NOMO-1 (cell line): ENCODE measurements at regions not wholly inside any gene's neighbourhood (a gene's known extent, or its start where the extent isn't known, plus 50 kb on each side); places are given as distances from the start of the nearest gene placed in this dataset.
"Not testable (repeated sequence)": the region's sequence is repeated elsewhere in the genome, so short reads cannot be mapped to it uniquely, and the experiment has no call there.

Experiments
- DNase-seq, 2 experiments: peaks; one replicate each; lab custom pipeline; 2025; ENCODE audit not compliant: unreplicated experiment in 2 of 2; lab: John Stamatoyannopoulos, UW

GRCh38 chr2:225254363-225254762 lies 145.1 kb upstream of the NYAP2 start:
- no peak for DNase-seq

DNA sequence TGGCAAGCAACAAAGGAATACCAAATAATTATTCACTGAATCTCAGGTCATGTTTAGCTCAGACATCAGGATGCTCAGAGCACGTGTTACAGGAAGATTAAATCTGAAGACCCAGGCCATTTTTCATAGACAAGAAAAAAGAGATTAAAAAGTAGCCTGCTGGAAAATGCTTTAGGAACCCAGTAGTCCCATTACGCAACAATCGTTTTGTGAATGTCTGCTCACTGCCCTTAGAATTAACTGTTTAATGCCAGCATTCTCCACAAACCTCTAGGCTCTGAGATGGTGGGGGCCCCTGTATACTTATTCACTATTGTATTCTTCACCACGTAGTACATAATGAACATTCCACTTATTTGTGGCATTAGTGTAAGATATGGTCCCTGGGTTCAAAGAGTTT lies 154.6 kb upstream of the NYAP2 start:
- DNase-seq = no peak

- no peak for DNase-seq
These were observed 162.7 kb upstream of the NYAP2 start for GRCh38 chr2:225236769-225237323.

GRCh38 chr2:225233234-225233633 lies 166.3 kb upstream of the NYAP2 start:
- no peak for DNase-seq

DNA sequence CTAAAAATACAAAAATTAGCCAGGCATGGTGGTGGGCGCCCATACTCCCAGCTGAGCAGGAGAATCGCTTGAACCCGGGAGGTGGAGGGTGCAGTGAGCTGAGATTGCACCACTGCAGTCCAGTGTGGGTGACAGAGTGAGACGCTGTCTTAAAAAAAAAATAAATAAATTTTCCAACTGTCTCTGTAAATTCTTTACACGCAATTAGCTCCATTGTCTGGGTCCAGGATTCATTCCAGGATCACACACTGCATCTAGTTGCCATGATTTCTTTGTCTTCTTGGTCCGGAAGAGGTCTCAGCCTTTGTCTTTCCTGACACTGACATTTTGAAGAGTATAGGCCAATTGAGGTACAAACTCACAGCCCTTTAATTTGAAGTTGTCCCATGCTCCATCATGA lies 167.6 kb upstream of the NYAP2 start:
- no peak for DNase-seq

DNA sequence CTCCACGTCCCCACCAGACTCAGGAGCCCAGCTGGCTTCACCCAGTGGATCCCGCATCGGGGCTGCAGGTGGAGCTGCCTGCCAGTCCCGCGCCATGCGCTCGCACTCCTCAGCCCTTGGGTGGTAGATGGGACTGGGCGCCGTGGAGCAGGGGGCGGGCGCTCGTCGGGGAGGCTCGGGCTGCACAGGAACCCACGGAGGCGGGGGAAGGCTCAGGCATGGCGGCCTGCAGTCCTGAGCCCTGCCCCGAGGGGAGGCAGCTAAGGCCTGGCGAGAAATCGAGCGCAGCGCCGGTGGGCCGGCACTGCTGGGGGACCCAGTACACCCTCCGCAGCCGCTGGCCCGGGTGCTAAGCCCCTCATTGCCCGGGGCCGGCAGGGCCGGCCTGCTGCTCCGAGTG lies 170.2 kb upstream of the NYAP2 start:
- not testable (repeated sequence) for DNase-seq

DNA sequence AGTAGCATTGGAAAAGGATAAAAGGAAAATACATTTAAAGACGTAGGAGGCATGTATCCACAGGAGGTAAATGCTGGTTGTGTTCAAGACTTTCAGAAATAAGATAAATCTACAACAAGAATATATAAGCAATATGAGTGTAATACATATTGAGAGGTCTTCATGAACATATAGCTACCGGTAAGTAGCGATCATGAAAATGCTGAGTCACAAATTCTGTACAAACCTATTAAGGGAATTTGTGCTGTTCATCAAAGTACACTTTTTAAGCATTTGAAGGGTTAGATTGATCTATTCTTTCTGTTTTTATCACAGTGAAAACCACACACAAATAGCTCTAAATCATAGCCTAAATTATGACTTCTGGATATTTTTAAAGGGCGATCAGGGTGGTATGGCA lies 173.1 kb upstream of the NYAP2 start:
- no peak for DNase-seq

- DNase-seq = no peak
These were observed 176.2 kb upstream of the NYAP2 start for GRCh38 chr2:225223301-225223700.

DNA sequence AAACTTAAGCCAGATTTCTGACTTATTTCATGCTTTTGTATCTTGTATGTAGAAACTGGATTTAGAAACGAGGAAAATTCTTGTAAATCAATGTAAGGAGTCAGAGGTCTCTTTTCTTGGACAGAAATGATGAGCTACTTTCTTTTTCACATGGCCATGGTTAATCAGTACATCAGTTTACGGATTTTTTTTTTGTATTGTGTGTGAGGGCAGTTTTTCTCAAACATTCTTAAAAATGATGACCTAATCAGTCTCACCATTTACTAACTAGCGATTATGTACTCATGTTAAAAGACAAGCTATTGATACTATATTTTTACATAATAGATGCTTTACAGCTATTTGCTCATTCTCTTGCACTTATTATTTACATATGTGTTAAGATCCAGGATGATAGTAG lies 165.2 kb upstream of the DOCK10 start:
- no peak for DNase-seq

GRCh38 chr2:225207043-225207442 lies 164.8 kb upstream of the DOCK10 start:
- DNase-seq = no peak

- DNase-seq = no peak
These were observed 154.3 kb upstream of the DOCK10 start for GRCh38 chr2:225196579-225196978.

- DNase-seq = no peak
These were observed 150.6 kb upstream of the DOCK10 start for GRCh38 chr2:225192869-225193268.

GRCh38 chr2:225190987-225191386 lies 148.7 kb upstream of the DOCK10 start:
- DNase-seq = no peak

DNA sequence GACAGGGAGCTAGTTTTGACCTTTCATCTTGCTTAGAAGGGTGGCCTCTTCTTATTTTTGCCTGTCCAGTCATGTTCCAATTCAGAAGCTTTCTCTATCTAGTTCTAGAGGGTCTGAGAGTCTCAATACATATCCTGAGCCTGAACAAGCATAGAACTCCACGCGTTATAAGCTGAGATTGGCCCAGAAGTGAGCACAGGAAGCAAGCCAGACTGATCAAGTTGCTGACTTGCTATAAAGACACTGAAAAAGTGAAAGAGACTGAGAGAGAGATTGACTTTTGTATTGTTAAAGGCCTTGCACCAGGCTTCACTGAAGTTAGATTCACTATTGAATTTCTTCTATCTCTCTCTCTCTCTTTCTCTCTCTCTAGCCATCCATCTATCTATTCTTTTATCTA lies 142.7 kb upstream of the DOCK10 start:
- no peak for DNase-seq

GRCh38 chr2:225182126-225182525 lies 139.9 kb upstream of the DOCK10 start:
- no peak for DNase-seq

DNA sequence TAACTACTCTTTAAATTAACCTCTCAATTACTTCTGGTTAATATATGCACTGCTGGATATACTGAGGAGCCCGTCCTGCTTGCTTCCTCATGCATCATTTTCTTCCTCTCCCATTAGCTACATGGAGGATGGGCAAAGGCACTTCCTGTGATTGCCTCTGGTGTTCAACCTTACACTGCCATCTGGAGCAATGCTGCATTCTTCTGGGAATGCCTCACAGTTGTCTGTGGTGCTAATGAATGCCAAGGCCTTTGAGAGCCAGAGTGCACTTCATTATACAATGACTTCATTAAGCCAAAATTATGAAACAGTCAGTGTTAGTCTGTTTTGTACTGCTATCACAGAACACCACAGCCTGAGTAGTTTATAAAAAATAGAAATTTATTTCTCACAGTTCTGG lies 134.8 kb upstream of the DOCK10 start:
- DNase-seq = no peak

- DNase-seq = no peak
These were observed 131.6 kb upstream of the DOCK10 start for GRCh38 chr2:225173909-225174308.

DNA sequence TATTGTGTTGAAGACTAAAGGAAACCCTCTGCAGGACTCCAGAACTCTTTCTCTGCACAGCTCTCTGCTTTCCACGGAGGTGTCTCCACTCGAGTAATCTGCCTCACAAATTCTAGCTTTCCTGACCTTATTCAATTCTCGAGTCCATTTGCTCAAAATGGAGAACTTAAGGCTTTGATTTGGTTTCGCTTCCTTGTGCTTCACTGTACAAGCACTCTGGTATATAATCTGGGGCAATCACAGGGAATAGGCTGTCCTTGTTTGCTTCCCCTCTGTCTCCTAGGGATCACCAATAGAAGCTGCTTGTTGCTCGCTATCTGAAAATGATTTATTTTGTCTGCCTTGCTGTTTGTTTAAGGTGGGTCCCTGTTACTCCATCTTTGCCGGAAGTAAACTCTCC lies 129.1 kb upstream of the DOCK10 start:
- peak; percentile 50 to 81 for DNase-seq

- no peak for DNase-seq
These were observed 127.9 kb upstream of the DOCK10 start for GRCh38 chr2:225170162-225170561.

GRCh38 chr2:225169396-225169795 lies 127.1 kb upstream of the DOCK10 start:
- no peak for DNase-seq

DNA sequence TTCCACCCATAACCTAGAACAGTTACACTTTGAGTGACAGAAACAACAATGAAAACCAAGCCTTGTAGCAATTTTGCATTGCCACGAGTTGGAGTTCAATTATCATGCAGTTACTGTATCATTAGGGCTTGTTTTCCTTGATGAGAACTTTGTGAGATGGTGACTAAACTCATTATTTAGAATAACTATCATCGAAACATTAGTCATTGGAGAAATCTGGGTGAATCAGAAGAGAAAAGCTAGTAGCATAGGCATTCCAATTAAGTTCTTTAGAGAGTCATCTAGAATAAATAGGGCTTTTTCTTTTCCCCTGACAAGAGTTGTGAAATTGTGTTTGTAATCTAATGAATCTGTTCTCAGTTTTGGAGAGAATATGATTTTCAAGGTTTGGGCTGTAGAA lies 122.8 kb upstream of the DOCK10 start:
- no peak for DNase-seq

DNA sequence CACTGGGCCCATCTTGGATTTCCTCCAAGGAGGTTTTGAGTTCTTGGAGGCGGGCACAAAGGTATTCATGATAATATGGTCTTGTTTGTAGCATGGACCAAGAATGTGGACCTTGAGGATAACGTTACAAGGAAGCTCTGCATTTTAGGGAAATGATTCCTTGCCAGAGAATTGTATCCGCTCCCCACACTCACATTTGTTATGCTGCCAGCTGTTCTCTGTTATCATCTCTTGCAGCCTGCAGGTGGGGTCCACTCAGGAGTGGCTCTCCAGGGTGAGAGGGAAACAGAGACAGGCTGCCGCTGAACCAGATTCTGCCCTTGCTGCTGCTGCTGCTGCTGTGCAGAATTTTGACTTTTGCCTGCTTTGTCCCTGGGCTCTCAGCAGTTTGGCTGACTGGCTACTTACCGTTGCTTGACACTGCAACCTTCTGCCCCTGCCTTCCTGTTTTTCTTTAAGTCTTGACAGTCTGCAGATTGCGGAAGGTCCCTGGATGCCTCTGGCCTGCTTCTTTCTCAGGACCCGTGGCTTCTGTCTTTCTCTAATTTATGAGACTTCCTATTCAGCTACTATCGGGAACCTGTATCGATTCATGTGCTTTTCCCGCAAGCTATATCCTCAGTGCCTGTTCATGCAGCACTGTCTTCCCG lies 122.3 kb upstream of the DOCK10 start:
- DNase-seq = peak; percentile 13

DNA sequence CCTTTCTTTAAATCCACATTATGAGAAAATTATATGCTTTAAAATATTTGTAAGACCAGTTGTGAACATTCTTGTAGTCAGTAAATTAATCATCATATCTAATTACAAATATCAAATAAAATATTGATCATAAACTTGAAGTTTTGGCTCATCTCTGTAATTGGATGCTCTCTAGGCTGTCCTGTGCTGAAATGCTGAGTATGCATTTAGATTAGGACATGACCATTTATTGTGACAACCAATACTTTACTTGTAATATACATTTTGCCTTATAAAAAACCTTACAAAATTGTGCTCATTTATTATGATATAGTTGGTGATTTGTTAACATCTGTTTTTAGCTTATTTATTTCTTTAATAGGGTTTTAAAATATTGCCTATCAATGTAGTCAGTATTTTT lies 116.1 kb upstream of the DOCK10 start:
- no peak for DNase-seq
